GM19043 (cell line): ENCODE measurements at regions not wholly inside any gene's neighbourhood (a gene's known extent, or its start where the extent isn't known, plus 50 kb on each side); places are given as distances from the start of the nearest gene placed in this dataset.

ENCODE experiments used
- ATAC-seq: cut with Tn5 transposase; IDR thresholded peaks from one replicate; pipeline ENCODE4 v1.9.1; 2021; ENCODE audit warnings: low read depth; ENCODE audit not compliant: unreplicated experiment

DNA sequence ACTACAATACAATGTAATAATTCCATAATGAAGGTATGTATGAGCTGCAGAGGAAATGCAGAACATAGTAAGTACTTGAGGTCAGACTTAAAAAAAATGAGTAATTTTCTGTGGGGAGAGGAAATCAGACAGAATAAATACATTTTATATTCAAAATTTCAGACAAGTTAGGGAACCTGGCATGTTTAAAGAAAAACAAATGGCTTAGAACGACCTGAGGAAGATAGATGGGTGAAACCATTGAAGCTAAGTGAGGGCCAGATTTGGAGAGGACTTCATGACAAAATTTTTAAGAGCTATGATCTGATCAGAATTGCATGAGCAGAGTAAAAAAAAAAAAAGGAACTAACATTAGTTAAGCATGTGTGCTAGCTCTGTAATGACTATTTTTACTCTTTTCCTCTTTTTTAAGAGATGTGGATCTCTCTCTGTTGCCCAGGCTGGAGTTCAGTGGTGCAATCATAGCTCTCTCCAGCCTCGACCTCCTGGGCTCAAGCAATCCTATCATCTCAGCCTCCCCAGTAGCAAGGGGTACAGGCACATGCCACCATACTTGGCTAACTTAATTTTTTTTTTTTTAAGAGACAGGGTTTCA lies 157.6 kb upstream of the PDE3A start:
- ATAC-seq = no peak

- ATAC-seq = no peak
These were observed 156.8 kb upstream of the PDE3A start for GRCh38 chr12:20211541-20211940.

DNA sequence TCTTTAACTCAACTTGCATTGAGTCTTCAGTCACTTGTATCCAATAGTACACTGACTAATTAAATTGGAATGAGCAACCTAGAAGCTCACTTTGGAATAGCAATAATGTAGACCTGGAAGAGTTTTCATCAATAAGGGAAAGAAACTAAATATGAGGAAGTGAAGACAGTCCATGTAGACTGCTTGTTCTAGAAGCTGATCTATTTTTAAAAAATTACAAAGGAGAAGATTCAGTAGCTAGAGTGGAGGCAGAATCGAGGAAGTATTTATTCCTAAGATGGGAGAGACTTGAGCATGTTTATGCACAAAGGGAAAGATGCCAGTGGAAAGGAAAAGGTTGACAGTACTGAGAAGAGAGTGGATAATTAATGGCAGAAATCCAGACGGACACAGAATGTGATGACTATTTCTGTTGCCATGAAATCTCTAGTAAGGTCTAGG lies 156.3 kb upstream of the PDE3A start:
- no peak for ATAC-seq

DNA sequence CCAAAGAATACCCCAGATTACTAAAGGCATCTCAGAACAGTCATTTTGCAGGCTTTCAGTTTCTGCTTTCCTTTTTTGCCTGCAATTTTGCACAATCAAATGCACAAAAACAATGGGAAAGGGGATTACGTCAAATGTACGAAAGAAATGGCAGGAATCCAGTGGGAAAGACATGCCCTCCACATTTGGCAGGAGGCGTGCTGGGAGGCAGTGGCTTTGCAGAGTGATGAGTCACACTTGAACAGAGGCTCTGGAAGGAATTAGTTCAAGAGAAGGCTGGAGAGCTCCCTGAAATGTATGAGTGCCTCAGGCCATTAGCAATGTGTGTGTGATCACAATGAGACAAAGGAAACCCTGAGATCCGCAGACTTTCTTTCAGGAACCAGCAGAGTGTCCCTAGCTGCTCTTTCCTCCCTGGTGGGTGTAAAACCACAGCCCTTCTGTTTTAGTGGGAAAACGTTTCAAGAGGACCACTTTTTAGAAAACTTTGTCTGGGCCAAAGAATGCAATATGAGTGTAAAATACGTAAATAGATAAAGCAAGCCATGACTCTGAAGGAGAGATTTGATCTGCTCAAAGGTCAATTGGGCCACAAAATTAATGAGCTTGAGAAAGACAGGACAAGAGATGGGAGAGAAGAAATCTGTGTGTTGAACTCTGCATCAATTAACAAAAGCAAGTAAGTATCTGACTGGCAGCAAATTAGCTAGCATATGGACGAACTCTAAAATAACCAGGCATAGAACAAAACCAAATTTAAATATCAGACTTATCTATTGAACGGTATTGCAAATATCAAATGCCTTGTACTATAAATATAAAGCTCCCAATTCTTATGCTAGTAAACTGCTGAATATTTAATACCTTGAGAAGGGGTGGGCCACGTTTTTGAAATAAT lies 155.4 kb upstream of the PDE3A start:
- ATAC-seq = no peak

DNA sequence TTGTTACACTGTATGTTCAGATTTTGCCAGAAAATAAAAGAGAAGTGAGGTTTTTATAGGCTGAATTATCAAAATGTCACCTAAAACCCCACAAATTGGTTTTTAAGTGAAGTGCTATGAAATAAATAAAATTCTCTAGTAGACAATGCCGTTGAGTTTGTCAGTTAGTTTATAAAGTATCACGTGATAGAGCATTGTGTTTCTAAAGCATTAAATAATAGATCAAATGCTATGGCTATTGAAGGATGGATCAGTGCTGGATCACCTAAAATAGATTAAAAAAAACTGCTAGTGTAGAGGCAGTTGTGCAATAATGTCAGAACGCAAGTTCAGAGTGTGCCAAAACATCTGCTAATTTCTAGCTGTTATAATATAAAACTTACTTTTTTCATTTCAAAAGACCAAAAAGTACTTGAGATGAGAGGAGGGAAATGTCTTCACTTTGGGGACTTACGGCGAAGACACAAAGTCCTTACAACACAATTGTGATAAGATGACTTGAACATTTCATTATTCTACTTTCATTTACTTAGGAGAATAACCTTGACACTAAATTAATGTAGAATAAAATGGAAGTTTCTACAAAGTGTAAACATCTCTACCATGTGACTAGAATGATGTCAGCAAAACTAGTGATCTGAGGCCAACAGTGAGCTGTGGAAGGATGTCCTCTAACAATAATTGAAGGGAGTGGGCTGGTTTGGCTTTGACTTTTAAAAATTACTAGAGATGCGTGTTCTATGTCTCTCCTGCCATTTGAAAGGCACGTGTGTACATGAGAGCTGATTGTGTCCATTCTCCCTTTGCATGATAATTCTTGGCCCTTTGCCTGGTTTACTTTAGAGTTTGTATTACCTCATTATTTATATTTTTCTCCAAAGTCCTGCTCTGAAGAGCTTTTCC lies 154.4 kb upstream of the PDE3A start:
- no peak for ATAC-seq

DNA sequence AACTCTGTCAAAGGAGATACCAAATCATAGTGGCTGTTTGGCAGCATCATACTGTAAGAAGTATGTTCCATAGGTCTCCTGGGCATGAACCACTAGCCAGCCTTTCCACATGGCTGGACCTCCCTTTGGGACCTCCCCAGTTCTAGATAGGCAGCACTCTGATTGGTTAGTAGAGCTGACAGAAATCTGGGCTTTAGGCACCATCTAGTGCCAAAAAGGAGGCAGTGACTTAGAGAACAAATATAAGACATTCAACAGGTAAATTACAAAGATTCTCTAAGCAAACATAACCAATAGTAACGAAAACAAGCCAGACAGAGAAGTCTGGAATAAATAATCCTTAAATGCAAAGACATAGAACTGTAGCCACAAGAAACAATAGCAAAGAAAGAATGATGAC lies 148.0 kb upstream of the PDE3A start:
- no peak for ATAC-seq

DNA sequence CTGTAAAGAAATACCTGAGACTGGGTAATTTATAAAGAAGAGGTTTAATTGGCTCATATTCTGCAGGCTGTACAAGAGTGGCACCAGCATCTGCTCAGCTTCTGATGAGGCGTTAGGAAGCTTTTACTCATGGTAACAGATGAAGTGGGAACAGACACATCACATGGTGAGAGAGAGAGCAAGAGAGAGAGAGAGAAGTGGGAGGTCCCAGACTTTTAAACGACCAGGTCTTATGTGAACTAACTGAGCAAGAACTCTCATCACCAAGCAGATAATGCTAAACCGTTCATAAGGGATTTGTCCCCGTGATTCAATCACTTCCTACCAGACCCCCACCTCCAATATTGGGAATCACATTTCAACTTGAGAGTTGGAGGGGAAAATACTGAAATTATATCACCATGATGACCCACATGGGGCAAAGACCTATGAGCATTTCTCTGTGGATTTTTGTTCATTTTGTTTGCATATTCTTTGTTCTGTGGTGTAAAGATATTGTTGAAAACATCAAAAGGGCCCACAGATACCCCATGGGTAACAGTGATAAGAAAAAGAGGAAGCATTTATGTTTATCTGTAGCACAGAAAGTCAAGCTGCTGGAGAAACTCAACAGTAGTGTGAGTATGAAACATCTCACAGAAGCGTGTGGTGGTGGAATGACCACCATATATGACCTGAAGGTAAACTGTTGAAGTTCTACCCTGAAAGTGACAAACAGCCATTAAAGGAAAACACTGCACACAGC lies 135.2 kb upstream of the PDE3A start:
- ATAC-seq = no peak

- no peak for ATAC-seq
These were observed 133.9 kb upstream of the PDE3A start for GRCh38 chr12:20234474-20234873.

- ATAC-seq = no peak
These were observed 131.2 kb upstream of the PDE3A start for GRCh38 chr12:20237091-20237490.

DNA sequence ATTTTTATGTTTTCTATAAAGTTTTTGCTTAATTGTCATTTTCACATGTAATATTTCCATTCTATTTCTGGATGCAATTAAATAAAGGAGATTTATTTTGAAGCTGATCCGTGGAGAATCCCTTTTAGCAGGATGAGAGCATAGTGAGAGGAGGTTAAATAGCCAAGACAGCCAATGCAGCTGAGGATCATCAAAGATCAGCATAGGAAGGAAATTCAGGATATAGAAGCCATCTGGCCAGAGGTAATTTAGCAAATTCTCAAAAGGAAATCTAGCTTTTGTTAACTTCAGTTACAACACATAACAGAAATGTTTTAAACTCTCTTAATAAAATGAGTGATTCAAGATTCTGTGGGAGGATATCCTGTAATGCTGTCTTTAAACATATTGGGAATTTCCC lies 122.8 kb upstream of the PDE3A start:
- no peak for ATAC-seq

GRCh38 chr12:20248646-20249045 lies 119.7 kb upstream of the PDE3A start:
- no peak for ATAC-seq

GRCh38 chr12:20250761-20251160 lies 117.6 kb upstream of the PDE3A start:
- no peak for ATAC-seq

GRCh38 chr12:20257311-20257710 lies 111.0 kb upstream of the PDE3A start:
- ATAC-seq = no peak

DNA sequence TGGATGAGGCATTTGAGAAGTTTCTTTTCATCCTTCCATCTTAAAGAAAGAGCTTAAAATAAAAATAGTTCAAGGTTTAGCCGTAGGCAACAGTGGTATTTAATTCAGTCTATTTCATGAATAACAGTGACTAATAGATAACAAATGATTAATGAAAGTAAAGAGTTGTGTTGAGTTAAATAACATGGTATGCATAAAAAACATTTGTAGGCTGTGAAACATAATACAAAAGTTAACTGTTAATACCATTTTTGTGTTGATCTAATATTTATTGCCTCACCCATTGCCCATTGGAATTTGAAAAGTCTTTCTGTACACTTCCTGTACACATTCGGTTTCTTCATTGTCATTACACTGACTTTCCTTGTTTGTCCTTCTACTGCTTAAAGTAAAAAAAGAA lies 108.6 kb upstream of the PDE3A start:
- no peak for ATAC-seq

- ATAC-seq = no peak
These were observed 107.5 kb upstream of the PDE3A start for GRCh38 chr12:20260851-20261250.

DNA sequence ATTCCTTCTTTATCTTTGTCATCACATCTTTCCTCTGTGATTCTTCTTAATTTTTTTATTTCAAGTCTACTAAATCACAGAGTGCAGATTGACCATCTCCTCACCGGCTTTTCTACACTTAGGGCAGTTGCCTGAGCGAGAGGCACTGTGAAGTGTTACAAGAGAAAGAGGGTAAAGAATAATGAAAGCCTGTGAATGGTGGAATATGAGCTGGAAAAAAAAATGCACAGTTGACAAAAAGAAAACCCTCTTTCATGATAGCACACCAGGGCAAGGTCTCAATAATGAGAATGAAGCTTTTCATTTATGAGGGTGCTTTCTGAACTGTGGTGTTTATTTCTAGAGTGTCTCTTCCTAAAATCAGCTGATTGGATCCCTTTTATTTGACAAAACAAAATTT lies 106.2 kb upstream of the PDE3A start:
- no peak for ATAC-seq

DNA sequence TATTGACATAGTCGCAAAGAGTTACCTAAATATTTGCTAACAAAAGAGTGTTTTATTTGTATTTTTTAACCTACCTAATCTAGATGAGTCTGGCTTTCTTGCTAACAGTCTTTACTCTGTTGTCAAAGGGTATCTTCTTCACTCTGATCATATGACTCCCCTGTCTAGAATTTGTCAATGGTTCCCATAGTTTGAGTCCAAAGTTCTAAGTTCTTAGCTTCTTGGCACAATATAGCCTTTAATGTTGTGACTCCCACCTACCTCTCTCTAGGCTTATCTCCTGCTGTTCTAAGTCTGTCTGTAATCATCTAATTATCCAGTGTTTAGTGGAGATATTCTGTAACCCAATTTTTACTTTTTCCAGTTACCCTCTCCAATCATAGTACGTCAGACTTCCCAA lies 104.3 kb upstream of the PDE3A start:
- no peak for ATAC-seq

DNA sequence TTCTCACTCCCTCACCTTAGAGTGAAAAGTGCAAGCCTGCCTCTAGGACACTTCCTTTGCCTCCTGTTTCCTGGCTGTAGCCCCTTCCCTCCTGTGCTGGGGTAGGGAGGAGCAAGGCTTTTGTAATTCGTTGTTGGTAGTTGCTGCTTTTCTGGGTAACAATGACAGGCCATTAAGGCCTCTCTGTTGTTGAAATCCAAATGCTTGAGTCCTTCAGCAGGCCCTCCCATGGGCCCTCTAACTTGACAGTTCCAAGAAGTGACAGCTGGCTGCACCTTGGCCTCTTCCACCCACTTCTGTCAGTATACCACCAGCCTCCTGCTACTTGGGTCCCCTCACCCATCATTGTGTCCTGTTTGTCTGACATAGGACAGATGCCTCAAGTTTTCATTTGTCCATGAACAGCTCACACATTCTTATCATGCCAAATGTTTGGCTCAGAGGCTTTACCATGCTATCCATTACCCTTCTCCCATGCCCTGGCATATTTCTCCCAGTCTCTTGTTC lies 103.7 kb upstream of the PDE3A start:
- ATAC-seq = no peak

DNA sequence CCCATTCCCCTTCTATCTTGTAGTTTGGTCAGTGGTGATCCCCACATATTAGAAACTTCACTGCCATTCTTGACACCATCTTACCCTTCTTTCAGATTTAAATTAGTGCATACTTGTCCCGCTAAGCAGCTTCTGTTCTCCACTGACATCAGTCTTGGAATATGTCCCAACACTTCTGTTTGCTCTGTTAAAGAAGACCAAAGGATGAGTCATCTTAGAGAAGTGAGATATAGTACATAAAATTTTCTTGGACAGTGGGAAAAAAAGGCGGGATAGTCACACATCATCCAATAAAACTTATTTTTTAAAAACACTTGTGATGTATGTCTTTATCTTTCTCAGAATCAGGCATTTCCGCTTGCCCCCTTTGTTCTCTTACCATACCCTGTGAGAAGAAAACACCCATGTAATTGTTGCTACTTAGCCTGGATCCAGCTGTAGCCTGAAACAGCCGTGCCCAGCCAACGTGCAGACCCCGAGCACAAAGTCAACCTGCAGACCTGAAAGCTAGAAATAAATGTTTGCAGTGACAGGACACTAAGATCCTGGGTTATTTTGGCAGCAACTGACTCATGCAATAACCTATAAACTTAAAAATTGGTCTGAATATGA lies 100.1 kb upstream of the PDE3A start:
- no peak for ATAC-seq

DNA sequence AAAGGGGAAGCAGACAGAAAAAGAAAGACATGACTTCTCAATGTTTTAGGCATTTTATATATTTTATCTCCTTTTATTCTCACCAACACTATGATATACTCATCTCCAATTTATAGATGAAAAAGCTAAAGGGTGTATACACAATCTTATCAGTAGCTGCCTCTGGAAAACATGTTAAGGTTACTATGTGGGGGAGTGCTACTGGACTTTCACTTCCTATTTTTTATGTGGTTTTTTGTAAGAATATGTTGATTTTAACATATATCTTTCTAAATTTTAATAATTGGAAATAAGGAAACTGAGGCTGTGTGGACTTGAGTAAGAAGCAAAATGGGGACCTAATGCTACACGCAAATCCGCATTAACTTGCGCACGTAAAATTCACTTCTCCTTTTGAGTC lies 99.6 kb upstream of the PDE3A start:
- no peak for ATAC-seq
